ENCODE measurements at regions not wholly inside any gene's neighbourhood (a gene's known extent, or its start where the extent isn't known, plus 50 kb on each side); places are given as distances from the start of the nearest gene placed in this dataset.

GRCh38 chr2:228549441-228550007 lies 368.0 kb upstream of the SPHKAP start:
- H3K4me3 ChIP-seq, result no peak overlapping the region
- no peaks in the 10 kb centered on the region for H3K27me3 ChIP-seq
- no peak overlapping the region for H3K27ac ChIP-seq
- H3K9me3 ChIP-seq, result no peaks in the 10 kb centered on the region
- DNase-seq (ENCODE audit: extremely low spot score in 2 of 2), result no peak
- TF ChIP-seq CTCF (IDR thresholded peaks at IDR 0.05) (no peak), POLR2AphosphoS5 (IDR thresholded peaks at IDR 0.05; ENCODE audit: insufficient read depth in 1 of 2, low read depth in 1 of 2) (no peak), POLR2A (IDR thresholded peaks at IDR 0.05) (no peak)
- H3K36me3 ChIP-seq, result no peaks in the 10 kb centered on the region
- intact Hi-C loops (cut with DNase I), result no loop called here
- H3K4me1 ChIP-seq, result no peaks in the 10 kb centered on the region

GRCh38 chr2:228548230-228548629 lies 366.7 kb upstream of the SPHKAP start:
- Histone ChIP-seq H3K4me1 (no peaks in the 10 kb centered on the region), H3K36me3 (no peaks in the 10 kb centered on the region), H3K27ac (no peak overlapping the region), H3K27me3 (no peaks in the 10 kb centered on the region), H3K4me3 (no peak overlapping the region), H3K9me3 (no peaks in the 10 kb centered on the region)
- no peak for DNase-seq (ENCODE audit: extremely low spot score in 2 of 2)
- TF ChIP-seq CTCF (IDR thresholded peaks at IDR 0.05) (no peak), POLR2AphosphoS5 (IDR thresholded peaks at IDR 0.05; ENCODE audit: insufficient read depth in 1 of 2, low read depth in 1 of 2) (no peak), POLR2A (IDR thresholded peaks at IDR 0.05) (no peak)
- intact Hi-C loops (cut with DNase I), result no loop called here

GRCh38 chr2:228545748-228546145 lies 364.3 kb upstream of the SPHKAP start:
- no peak overlapping the region for H3K4me3 ChIP-seq

DNA sequence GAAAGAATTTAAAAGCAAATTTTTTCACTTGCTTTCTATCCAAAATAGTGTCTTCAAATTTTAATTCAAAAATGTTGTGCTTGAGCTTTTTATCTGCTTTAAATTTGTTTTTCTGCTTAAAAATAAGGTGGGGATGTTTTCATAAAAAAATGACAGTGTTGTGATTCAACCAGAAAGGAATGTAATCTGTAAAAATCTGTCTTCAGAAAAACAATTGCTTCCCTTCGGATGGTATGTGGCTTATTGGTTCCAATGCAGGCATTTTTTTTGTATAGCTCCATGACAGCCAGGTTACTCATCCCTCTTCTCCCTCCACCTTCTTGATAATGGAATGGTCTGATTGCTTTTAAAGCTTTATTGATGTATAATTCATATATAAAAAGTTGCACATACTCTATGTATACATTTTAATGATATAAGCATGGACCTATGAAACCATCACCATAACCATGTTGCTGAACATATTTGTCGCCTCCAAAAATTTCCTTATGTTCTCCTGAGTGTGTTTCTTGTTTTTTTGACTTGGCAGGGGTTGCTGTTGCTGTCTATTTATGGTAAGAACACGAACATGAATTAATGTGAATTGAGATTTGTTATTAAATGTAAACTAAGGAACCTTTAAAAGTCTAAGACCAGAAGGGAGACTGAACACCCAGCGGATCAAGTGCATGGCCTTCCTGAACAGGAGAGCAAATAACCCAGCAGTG lies 363.7 kb upstream of the SPHKAP start:
- no peaks in the 10 kb centered on the region for H3K27me3 ChIP-seq
- H3K4me1 ChIP-seq, result no peaks in the 10 kb centered on the region
- no peaks in the 10 kb centered on the region for H3K9me3 ChIP-seq
- intact Hi-C loops (cut with DNase I), result no loop called here
- DNase-seq (ENCODE audit: extremely low spot score in 2 of 2), result no peak
- no peak overlapping the region for H3K4me3 ChIP-seq
- no peak overlapping the region for H3K27ac ChIP-seq
- no peaks in the 10 kb centered on the region for H3K36me3 ChIP-seq
- TF ChIP-seq POLR2A (IDR thresholded peaks at IDR 0.05), result no peak
- TF ChIP-seq CTCF (IDR thresholded peaks at IDR 0.05), result no peak
- TF ChIP-seq POLR2AphosphoS5 (IDR thresholded peaks at IDR 0.05; ENCODE audit: insufficient read depth in 1 of 2, low read depth in 1 of 2), result no peak

More at GRCh38 chr2:228545748-228546145, 364.3 kb upstream of the SPHKAP start:
- TF ChIP-seq CTCF (IDR thresholded peaks at IDR 0.05) (no peak), POLR2AphosphoS5 (IDR thresholded peaks at IDR 0.05; ENCODE audit: insufficient read depth in 1 of 2, low read depth in 1 of 2) (no peak), POLR2A (IDR thresholded peaks at IDR 0.05) (no peak)
- no peaks in the 10 kb centered on the region for H3K27me3 ChIP-seq
- no peak overlapping the region for H3K27ac ChIP-seq
- H3K9me3 ChIP-seq, result no peaks in the 10 kb centered on the region
- no peaks in the 10 kb centered on the region for H3K4me1 ChIP-seq
- intact Hi-C loops (cut with DNase I), result no loop called here
- DNase-seq (ENCODE audit: extremely low spot score in 2 of 2), result no peak
- no peaks in the 10 kb centered on the region for H3K36me3 ChIP-seq

DNA sequence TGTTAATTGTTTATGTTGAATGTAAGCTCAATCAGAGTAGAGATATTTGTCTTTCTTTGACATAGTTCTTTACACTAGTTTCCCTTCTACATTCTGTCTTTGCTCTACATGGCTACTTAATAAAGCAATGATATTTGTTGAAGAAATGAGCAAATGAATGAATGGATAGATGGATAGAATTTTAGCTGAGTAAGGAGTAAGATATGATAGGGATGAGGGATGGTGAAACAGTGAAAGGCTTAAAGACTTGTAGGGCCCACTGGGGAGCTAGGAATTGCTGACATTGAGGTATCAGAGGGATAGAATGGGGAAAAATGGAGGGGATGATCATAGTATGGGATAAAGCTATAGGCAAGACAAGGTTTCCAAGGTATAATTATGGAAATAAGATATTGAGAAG lies 361.6 kb upstream of the SPHKAP start:
- no peak overlapping the region for H3K27ac ChIP-seq
- no peak overlapping the region for H3K4me3 ChIP-seq
- TF ChIP-seq POLR2A (IDR thresholded peaks at IDR 0.05) (no peak), POLR2AphosphoS5 (IDR thresholded peaks at IDR 0.05; ENCODE audit: insufficient read depth in 1 of 2, low read depth in 1 of 2) (no peak), CTCF (IDR thresholded peaks at IDR 0.05) (no peak)
- H3K27me3 ChIP-seq, result no peaks in the 10 kb centered on the region
- no peak for DNase-seq (ENCODE audit: extremely low spot score in 2 of 2)
- no peaks in the 10 kb centered on the region for H3K36me3 ChIP-seq
- intact Hi-C loops (cut with DNase I), result no loop called here
- H3K4me1 ChIP-seq, result no peaks in the 10 kb centered on the region
- H3K9me3 ChIP-seq, result no peaks in the 10 kb centered on the region

Measured in vagina (tissue), 2 donors.